Left forelimb (tissue), 1 donor: ENCODE measurements at regions not wholly inside any gene's neighbourhood (a gene's known extent, or its start where the extent isn't known, plus 50 kb on each side); places are given as distances from the start of the nearest gene placed in this dataset.
"Not testable (repeated sequence)": the region's sequence is repeated elsewhere in the genome, so short reads cannot be mapped to it uniquely, and the experiment has no call there.

Experiments used
- DNase-seq: peaks from one replicate; pipeline ENCODE4 v3.0.0-alpha.2; 2018; ENCODE audit warnings: low spot score

DNA sequence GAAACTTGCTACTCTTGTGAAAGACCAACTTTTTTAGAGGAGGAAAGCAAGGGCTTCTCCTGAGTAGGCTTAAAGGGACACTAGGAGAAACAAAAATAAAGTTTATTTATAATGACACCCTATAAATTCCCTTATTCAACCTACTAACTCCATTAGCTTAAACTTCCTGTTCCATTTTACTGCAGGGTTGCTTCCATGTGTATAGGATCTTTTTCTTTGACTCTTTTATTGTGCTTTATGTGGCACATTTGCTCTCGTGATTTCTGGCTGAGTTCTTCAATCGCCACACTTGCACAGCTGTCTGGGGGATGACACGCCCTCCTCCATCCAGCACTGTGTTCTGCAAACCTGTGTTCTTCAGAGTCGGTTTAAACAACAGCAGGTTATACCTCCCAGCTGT, 225.7 kb upstream of the NPVF start:
- DNase-seq, result no peak

DNA sequence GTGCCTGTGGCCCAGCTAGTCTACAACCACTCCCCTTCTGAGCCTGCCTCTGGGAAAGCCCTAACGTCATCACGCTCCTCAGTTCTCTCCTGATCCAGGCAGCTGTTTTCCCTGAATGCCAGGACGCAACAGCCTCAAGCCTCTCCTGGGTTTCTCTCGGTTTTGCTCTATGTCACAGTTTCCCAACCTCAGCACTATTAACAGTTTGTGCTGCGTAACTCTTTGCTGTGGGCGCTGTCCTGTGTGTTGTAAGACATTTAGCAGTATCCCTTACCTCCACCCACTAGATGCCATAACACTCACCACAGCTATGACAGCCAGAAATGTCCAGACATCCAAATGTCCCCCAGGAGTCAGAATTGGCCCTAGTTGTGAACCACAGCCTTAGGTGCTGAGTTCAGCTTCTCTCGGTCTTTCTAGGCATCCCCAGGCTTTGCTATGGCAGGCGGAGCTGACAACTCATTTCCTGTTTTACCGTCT, 226.3 kb upstream of the NPVF start:
- DNase-seq, result no peak

DNA sequence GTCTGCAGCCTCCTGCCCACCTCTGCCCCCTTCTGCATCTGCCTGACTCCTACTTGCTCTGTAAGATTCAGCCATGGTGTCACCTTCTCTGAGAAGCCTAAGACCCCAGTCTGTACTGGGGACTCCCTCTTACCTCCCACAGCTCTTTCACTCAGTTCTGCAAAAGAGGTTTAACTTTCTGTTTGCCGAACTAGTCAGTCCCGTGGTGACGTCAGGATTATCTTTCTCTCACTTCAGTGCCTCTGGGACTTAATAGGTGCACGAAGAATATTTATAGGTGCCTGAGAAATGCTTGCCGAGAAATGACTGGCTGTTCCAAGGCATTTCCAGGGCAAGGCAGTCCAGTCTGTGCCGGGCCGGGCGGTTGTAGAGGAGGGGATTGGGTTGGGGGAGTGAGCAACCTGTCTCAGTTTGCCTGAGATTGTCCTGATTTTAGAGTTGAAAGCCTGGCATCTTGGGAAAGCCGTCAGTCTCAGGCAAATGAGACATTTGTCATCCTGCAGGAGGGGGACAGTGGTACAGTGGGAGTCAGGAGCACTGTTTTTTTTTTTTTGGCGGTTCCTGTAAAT, 227.5 kb upstream of the NPVF start:
- DNase-seq, result no peak

DNA sequence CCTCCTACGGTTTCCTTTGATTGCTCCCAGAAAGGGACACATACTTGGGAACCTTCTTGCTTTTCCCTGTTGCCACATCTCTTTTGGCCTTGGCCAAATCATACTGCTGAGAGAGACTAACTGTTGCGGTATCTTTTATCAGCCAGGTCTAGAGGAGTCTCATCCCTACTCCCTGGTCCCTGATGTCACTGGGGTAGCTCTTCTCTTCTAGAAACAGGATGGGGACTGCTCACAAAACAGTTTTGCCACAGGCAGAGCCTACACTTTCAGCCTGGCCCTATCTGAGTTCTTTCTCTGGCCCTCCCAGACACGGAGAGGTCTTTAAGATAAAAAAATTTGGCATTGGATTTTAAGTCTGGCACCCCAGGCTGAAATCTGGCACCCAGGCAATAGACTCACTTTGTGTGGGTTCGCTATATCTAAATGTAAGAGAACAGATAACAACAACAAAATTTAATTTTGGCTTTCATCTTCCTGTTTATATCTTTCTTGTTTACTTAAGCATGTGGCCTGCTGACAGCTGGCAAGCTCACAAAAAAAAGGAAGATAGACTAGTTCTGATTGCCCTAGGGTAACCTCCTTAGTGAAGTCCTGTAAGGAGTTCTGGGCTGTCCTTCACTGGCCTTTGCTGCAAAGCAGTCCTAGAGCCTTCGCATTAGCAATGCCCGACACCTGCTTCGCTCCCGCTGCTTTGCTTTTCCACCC, 228.3 kb upstream of the NPVF start:
- DNase-seq, result no peak

DNA sequence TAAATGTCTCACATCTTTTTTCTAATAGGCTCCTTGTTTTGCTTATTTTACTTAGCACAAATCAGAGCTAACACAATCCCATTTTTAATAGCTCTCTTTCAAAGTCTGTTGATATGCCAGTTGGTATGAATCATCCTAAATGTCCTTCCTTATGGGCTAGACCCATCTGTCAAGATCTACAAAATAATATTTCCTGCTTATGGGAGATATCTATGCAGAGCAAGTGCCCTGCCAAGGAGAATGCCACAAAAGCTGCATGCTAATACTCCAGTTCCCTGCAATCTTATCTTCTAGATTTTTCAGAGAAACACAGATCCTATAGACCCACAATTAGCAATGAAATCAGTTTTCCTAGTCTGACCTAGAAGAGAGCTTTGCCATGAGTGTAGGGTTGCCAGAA, 230.8 kb upstream of the NPVF start:
- no peak for DNase-seq

DNA sequence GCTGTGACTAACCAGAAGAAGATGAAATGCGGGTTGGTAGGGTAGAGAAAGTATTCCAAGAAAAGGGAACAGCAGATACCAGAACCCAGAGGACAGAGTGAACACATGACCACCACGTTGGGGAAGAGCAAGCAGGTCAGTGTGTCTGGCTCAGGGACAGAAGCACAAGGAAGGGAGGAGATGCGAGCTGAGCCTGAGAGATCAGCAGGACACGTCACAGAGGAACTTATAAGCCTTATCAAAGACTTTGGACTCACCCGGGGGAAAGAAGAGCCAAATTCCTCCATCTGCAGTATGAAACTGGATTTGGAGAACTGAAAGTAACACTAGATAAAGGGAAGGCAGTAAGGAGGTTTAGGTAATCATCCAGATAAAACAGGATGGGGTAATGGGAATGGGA, 232.1 kb upstream of the NPVF start:
- no peak for DNase-seq

DNA sequence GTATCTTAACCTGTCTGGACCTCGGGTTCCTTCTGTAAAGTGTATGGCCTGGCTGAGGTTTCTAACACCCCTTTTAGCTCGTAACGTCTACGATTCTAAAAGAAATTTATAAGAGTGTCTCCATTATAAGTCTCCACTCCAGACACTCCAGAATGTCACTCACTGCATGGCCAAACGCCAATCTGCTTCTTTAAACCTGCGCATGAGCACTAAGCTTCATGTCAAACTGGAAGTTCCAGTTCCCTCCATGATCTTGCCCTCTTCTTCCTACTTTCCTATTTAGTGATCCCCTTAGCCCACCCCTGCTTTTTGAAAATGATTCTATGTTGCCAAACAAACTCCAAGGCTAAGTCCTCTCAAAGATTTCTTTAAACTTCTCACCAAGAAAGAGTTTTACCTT, 241.4 kb upstream of the NPVF start:
- DNase-seq, result no peak

DNA sequence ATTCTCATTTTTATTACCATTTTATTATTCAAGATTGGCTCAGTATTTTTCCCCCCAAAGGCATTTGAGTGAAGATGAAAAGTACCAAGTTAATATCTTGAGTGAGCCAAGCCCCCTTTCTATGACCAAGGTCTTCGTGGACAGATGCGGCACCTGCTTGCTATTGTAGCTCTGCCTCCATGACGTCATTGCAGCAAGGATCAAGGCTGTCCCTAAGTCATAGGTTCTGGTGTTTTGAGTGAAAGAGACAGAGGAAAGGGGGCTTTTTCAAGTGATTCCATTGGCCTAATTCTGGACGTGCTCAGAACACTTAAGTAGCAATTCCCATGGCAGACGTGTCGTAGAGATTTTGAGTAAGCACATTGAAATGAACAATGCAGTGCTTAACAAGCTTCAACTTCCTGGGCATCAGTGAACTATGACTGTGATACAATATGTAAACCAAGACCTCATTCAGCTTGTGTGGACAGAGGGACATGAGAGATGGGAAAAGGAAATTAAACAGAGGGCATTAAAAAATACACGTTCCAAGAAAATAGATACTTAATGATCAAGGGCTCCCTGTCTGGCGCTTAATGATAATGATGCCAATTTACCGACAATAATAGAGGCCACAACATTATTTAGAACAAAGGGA, 248.7 kb upstream of the NPVF start:
- DNase-seq, result no peak

DNA sequence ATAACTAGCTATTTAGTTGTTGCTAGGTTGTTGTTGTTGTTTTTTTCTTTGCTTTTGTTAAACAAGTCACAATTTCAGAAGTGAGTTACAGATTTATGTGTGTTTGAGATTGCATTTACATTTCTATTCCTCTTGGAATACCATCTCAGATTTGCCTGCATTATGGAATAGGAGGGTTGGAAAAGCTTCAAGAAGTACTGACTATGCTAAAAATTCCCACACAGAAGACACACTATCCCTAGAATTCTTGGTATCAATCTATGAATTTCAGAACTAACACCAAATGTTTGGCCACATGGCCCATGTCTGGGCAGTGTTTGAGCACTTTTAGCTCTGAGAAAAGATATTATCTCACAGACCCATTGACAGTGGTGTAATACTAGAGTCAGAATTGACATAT, 249.9 kb upstream of the NPVF start:
- not testable (repeated sequence) for DNase-seq

DNA sequence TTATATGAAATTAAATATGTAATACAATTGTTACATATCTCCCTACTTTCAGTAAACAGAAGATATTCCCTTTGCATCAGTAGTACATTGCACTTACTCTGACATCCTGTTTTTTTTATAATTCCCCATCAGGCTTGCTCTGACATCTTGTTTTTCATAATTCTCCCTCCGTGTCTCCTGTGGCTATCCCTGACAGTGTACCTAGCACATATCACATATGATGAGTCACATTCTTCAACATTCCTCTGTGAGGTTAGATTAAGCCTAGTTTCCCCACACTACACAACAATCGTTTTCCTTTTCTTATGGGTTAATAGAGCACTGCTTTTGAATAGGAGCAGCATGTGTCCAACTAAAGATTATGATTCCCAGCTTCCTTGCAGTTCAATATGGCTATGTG, 250.6 kb upstream of the NPVF start:
- no peak for DNase-seq

DNA sequence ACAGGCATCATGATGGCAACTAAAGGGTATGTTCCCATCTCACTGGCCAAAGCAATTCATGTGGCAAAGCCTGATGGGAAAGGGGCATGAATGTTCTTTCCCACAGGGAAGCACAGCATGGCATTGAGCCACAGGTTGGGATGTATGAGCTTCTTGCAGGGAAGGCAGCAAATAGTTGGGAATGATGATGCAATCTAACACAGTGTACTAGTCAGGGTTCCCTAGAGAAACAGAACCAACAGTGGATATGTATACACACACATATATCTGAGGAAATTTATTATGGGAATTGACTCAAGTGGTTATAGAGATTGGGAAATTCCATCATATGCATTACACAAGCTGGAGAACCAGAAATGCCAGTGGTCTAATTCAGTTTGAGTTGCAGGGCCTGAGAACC, 253.6 kb upstream of the NPVF start:
- no peak for DNase-seq

DNA sequence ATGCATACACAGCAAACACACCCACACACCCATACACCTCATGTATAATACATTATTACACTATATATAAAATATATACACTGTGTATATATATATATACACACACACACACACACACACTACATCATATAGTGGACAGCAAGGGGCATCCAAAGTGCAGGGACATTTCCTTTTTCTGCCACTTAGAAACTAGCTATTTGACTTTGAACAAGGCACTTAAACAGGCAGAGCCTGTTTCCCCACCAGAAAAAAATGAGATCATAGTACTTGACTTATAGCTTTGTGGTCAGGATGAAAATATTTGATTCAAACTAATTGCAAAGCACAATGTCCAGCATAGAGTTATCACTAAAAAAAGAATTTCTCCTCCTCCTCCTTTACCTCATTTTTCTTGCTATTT, 254.3 kb upstream of the NPVF start:
- DNase-seq, result no peak

DNA sequence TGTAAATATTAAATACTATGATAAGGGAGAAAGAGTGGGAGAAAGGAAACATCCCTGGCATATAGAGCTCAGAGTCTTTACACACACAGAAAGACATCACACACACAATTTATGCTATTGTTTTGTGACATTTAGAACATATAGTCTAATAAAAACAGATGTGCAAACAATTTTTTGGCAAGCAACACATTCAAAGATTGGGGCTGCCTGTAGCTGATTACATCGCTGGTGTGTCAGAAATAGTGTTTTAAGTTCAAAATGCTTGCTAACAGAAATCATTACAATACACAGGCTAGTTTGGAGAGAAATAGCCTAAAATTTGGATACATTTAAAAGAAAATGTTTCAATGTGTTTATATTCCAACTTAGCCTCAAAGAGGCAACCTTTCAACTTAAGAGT, 256.7 kb upstream of the NPVF start:
- no peak for DNase-seq

DNA sequence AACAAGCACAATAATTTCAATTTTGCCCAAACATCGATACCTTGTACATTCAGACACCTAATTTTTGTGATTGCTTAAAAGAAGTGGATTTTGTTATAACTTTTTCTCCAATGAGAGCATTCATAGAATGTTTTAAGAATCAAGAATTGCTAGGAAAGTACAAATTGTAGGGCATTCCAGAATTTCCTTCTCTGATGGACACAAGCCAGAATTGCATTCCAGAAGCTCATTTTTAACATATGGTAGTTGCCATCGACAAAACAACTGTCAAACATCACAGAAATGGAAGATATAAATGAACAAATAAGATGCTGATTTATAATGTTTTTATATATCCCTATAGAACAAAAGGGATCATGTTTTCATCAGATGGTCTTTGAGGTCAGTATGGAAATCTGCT, 258.4 kb upstream of the NPVF start:
- no peak for DNase-seq

DNA sequence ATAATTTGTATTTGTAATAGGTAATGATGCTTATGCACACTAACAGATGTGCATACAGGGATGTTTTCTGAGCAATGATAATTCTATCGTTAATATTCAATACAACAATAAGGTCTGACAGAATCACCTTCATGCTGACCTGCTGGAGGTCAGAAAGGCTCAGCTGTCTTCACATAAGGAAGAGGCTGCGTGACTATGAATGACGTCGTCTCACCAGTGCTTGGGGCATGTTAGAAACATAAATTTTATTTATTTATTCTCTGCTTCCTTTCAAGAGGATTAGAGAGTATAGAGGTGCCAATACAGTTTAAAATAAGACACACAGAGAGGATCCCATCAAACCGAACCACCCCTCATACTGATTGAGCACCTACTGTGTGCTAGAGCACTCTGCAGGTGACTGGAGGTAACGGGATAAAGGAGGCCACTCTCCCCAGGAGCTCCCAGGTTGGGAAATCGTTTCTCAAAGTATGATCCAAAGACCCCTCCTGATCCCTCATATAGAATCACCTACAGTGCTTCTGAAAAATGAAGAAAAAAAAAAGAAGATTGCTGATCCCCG, 265.6 kb upstream of the NPVF start:
- DNase-seq, result no peak

DNA sequence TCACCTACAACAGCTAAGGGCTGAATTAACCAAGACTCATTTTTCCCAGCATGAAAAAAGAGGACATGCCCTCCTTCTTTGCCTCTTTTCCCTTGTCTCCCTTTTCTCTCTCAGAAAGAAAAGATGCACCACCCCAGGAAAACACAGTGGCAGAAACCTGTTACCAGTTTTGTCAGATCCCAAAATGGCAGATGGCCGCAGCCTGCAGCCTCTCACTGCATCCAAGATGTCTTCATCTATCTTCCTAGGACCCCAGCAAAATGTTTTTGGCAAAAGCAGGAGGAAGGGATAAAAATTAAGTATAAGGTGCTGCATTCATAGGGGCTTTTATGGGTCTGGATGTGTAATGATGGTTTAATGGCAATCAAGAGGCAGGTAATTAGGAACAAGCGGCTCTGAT, 266.6 kb upstream of the NPVF start:
- DNase-seq, result no peak

DNA sequence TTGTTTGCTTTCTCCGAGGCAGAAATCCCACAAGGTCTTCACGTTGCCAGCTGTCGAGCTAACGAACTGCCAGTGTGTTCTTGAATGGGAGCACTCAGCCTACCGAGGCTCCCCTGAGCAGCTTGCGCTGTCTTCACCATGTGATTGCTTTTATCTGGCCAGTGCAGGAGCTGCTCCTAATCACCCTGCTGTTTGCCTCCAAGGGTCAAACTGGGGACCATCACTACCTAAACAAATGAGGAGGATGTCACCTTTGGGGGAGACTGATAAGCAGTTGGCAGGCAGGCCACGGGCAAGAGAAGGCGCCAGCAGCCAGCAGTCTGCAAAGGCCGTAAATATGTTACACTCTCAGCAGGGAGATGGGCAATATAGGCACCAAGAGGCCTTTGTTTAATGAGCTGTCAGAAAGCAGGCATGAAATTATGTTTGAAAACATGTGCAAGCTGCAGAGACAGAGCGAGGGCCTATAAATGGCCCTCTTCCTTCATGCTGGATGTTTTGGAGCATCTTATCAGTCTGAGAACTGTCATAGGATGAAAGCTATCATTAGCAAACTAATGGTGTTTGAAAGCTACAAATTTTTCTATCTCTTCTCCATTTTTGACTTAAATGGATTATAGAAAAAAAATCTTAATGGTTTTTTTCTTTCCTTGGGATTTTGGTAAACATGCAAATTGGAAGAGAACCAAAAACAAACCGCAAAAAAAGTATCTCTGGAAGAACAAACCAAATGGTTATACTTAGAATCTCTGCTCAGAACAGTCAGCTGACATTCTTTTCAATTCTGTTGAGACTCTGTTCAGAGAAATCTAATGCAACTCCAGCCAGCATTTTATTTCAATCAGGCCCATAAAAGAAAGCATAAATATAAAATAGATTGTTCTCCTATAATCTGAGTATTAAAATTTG, 267.3 kb upstream of the NPVF start:
- no peak for DNase-seq

DNA sequence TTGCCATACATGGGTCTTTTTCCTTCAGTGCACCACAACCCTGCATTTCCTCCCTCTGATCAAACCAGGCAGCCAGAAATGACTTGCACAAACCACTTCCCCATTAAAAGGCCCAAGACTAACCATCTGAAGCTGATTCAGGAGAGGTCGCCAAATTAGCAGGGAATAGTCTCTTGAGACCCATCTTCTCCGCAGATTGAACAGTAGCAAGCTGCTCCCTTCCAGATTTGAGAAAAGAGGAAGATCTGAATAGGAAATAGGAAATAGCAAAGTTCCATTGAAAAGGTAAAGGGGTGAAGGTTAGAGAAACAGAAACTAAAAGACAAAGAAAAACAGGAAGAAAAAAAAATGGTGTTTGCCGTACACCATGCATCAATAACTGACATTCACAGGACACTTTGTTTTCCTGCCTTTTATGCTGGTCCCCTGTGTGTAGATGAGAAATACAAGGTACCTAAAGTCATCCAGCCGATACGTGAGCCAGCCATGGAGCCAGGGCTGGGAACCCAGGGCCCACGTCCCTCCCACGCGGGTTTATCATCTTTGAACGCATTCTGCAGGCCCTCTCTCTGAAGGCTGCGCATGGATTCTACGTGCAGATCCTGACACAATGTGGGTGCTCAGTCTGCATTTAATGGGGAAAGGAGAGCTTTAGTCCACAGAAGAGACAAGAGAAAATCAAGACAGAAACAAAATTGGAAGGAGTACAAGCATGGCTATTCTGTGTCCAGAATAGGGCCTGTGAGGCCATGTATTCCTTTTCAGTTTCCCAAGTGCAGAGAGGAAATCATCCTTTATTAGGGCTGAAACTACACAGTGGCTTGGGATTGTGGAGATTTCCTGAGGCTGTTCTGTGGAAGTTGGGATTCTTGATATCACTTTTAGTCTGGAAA, 268.4 kb upstream of the NPVF start:
- DNase-seq, result no peak

DNA sequence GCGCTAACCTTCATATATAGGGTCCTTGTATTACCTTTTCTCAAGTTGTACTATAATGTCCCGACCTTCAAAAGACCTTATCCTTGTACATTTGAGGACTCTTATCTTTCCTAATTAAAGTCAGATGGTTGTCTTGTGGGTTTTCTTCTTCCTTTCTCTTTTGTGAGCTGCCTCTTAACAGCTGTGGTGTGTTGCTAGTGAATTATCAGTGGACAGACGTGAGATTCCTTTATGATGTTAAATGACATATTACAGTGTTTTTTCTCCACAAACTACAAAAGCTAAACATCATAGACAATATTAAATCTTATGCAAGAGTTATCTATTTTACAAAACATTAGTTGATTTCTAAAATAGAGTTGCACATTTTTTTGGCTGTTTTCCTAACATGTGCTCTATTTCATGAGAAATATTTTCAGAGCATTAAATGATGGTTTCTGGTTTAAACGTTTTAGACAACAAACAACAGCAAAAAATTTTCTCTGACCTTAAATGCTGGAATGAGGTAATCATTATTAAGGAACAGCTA, 272.2 kb upstream of the NPVF start:
- DNase-seq, result no peak

DNA sequence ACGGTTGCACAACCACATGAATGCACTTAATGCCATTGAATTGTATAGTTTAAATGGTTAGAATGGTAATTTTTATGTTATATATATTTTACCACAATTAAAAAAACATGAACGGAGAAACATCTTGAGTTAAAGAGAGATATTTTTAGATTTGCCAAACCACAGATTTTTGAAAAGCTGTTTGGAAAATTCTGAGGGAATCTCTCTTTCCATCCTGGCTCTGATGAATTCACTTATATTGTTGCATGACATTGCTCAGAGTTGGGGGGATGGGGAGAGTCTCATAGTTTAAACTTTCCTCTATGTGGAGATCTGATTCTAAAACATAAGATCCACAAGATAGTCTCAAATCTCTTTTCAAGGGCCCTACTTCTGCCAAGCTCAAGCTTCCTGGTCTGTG, 275.0 kb upstream of the NPVF start:
- no peak for DNase-seq

DNA sequence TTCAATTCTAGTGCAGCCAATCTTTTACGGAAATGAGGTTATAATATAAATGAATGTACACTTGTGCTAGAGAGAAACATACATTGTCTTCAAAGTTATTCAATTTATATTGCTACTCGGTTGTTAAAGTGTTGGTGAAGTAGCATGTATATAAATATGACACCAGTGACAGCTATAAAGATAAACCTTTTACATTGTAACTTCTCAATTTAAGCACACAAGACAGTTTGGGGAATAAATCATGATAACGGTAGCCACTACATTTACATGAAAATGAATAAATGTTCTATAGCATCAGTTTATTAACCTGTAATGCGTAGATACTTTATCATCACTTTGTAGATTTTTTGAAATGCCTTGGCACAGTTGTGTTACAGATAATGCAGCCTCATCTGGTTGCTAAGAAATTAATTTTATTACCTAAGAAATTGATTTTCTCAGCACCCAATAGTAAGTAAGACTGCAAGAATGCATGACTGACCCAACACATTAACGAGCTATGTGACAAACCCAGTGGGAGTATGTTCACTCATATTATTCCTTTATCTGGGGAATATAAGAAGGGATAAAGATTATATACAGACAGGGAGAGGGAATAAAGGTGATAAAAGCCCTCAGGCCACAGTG, 283.9 kb upstream of the NPVF start:
- DNase-seq, result no peak
